Fibroblast of lung (primary cell): ENCODE measurements at regions not wholly inside any gene's neighbourhood (a gene's known extent, or its start where the extent isn't known, plus 50 kb on each side); places are given as distances from the start of the nearest gene placed in this dataset.

Source experiments
- DNase-seq, 2 donors: peaks; one replicate each; pipeline versions ENCODE4 v3.0.0 to v3.0.0-alpha.2; 2010; ENCODE audit warnings: low read depth in 2 of 2
- H2AFZ ChIP-seq: 2 replicates; pipeline ENCODE4 v1.5.1; 2012; ENCODE audit warnings: low read length, control low read depth, inconsistent platforms
- H3K27ac ChIP-seq: 2 replicates; pipeline ENCODE4 v1.5.1; 2011; ENCODE audit warnings: low read length, control low read depth; ENCODE audit not compliant: insufficient read depth
- H3K27me3 ChIP-seq: 2 replicates; pipeline ENCODE4 v1.5.1; 2011; ENCODE audit warnings: mild to moderate bottlenecking, low read length; ENCODE audit not compliant: control insufficient read depth, insufficient read depth
- H3K36me3 ChIP-seq: 2 replicates; pipeline ENCODE4 v1.5.1; 2011; ENCODE audit warnings: low read length; ENCODE audit not compliant: control insufficient read depth, insufficient read depth
- H3K4me1 ChIP-seq: 2 replicates; pipeline ENCODE4 v1.5.1; 2011; ENCODE audit warnings: low read length; ENCODE audit not compliant: control insufficient read depth, insufficient read depth; ENCODE audit errors: extremely low read depth
- H3K4me2 ChIP-seq: 2 replicates; pipeline ENCODE4 v1.5.1; 2011; ENCODE audit warnings: low read length, control low read depth; ENCODE audit not compliant: insufficient read depth; ENCODE audit errors: extremely low read depth
- H3K4me3 ChIP-seq, 4 experiments: fragments of 200-600 bp in 1 of 4; sonication (generic) in 1 of 4; replicated peaks in 1 of 4; 2 replicates each; pipeline ENCODE4 v1.5.1; 2011 to 2016; ENCODE audit warnings: low read length in 4 of 4, low read depth in 3 of 4, mild to moderate bottlenecking in 3 of 4, control low read depth in 2 of 4, inconsistent platforms in 1 of 4, mixed read lengths in 1 of 4; ENCODE audit not compliant: insufficient read depth in 1 of 4; ENCODE audit errors: control extremely low read depth in 1 of 4
- H3K79me2 ChIP-seq: 2 replicates; pipeline ENCODE4 v1.5.1; 2012; ENCODE audit warnings: mild to moderate bottlenecking, low read length, inconsistent platforms; ENCODE audit not compliant: control insufficient read depth, insufficient read depth
- H3K9ac ChIP-seq: 2 replicates; pipeline ENCODE4 v1.5.1; 2011; ENCODE audit warnings: mild to moderate bottlenecking, low read length, control low read depth; ENCODE audit not compliant: insufficient read depth
- H3K9me3 ChIP-seq: 2 replicates; pipeline ENCODE4 v1.5.1; 2012; ENCODE audit warnings: low read depth, low read length; ENCODE audit not compliant: control insufficient read depth, insufficient read depth
- H4K20me1 ChIP-seq: 2 replicates; pipeline ENCODE4 v1.5.1; 2011; ENCODE audit warnings: low read length; ENCODE audit not compliant: control insufficient read depth, insufficient read depth; ENCODE audit errors: extremely low read depth
- CTCF ChIP-seq, 2 donors: IDR thresholded peaks in 1 of 2; conservative IDR thresholded peaks in 1 of 2; 1 replicate in 1 of 2; 2 replicates in 1 of 2; pipeline ENCODE4 v1.5.1; 2011 to 2012; ENCODE audit warnings: low read length in 2 of 2, control low read depth in 1 of 2, inconsistent platforms in 1 of 2, low read depth in 1 of 2, mild to moderate bottlenecking in 1 of 2
- EZH2 ChIP-seq: IDR thresholded peaks from 2 replicates; pipeline ENCODE4 v1.5.1; 2012; ENCODE audit warnings: low read length, control low read depth, mild to moderate bottlenecking; ENCODE audit errors: missing control alignments

GRCh38 chr6:63140114-63140513 is 71.2 kb upstream of the FKBP1C start:
- no peaks in the 10 kb centered on the region for H4K20me1 ChIP-seq
- no peak overlapping the region for H3K4me3 ChIP-seq
- no peak overlapping the region for H2AFZ ChIP-seq
- no peak overlapping the region for H3K27ac ChIP-seq
- H3K27me3 ChIP-seq, result no peaks in the 10 kb centered on the region
- TF ChIP-seq CTCF (conservative IDR thresholded peaks at IDR 0.05 in 1 of 2, IDR thresholded peaks at IDR 0.05 in 1 of 2; ENCODE audit: low read depth in 1 of 2, low read length in 2 of 2), result no peak
- no peak for TF ChIP-seq EZH2
- no peaks in the 10 kb centered on the region for H3K79me2 ChIP-seq
- H3K4me1 ChIP-seq, result no peaks in the 10 kb centered on the region
- DNase-seq, result no peak
- no peaks in the 10 kb centered on the region for H3K9me3 ChIP-seq
- H3K36me3 ChIP-seq, result no peaks in the 10 kb centered on the region
- no peak overlapping the region for H3K4me2 ChIP-seq
- no peak overlapping the region for H3K9ac ChIP-seq

DNA sequence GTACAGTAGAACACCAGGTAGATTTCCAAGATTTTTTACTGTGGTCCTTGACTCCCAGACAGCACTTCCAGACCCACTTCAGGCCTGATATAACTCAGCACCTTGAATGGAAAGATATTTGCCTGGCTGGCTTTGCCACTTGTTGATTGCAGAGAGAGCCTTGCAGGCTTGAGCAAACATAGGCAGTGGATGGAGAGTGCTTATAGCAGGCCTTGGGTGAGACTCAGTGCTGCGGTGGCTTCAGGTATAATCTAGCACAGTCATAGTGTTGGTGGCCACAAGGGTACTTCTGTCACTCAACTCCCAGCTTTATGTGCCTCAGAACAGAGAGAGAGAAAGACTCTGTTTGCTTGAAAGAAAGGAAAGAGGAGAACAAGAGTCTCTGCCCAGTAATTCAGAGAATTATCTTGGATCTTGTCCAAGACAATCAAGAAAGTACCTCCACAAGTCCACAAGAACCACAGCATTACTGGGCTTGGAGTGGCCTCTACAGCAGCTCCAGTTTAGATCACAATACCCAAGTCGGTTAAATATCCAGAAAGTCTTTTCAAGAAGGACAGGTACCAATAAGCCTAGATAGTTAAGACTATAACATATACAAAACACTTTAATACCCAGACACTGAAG is 70.5 kb upstream of the FKBP1C start:
- Histone ChIP-seq H3K4me3 (no peak overlapping the region), H3K9me3 (no peaks in the 10 kb centered on the region), H3K79me2 (no peaks in the 10 kb centered on the region), H3K27ac (no peak overlapping the region), H3K4me2 (no peak overlapping the region), H4K20me1 (no peaks in the 10 kb centered on the region), H3K4me1 (no peaks in the 10 kb centered on the region), H3K9ac (no peak overlapping the region), H3K36me3 (no peaks in the 10 kb centered on the region), H2AFZ (no peak overlapping the region), H3K27me3 (no peaks in the 10 kb centered on the region)
- TF ChIP-seq CTCF (conservative IDR thresholded peaks at IDR 0.05 in 1 of 2, IDR thresholded peaks at IDR 0.05 in 1 of 2; ENCODE audit: low read depth in 1 of 2, low read length in 2 of 2), result no peak
- TF ChIP-seq EZH2, result no peak
- DNase-seq, result no peak

DNA sequence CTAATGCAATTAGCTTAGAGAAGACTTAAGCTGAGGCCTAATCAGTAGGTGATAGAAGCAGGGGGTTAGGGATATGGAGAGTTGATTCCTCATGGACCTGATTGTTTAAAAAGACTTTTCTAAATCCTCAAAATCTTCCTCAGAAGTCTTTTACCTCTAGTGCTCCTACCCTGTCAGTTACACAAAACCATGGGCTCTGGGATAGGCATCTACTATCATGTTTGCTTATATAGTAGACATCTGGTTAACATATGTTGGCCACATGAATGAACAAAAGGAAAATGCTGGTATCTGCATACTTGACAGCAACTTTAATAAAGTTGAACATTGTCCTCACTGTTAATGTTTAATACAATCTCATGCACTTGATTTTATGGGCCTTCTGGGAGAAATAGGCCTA is 61.5 kb upstream of the FKBP1C start:
- Histone ChIP-seq H3K27me3 (no peaks in the 10 kb centered on the region), H3K4me3 (no peak overlapping the region), H3K4me1 (no peaks in the 10 kb centered on the region), H3K27ac (no peak overlapping the region), H3K36me3 (no peaks in the 10 kb centered on the region), H3K4me2 (no peak overlapping the region), H4K20me1 (no peaks in the 10 kb centered on the region), H3K9ac (no peak overlapping the region), H3K79me2 (no peaks in the 10 kb centered on the region), H3K9me3 (no peaks in the 10 kb centered on the region), H2AFZ (no peak overlapping the region)
- DNase-seq, result no peak
- TF ChIP-seq CTCF (conservative IDR thresholded peaks at IDR 0.05 in 1 of 2, IDR thresholded peaks at IDR 0.05 in 1 of 2; ENCODE audit: low read depth in 1 of 2, low read length in 2 of 2) (no peak), EZH2 (no peak)
